GM23338 (cell line): ENCODE measurements at regions not wholly inside any gene's neighbourhood (a gene's known extent, or its start where the extent isn't known, plus 50 kb on each side); places are given as distances from the start of the nearest gene placed in this dataset.

ENCODE experiments used
- CREB1 ChIP-seq: fragments of 250-450 bp; sonication (Bioruptor Pico); IDR thresholded peaks from 2 replicates; pipeline ENCODE4 v1.5.0; 2020; ENCODE audit warnings: low read depth, mild to moderate bottlenecking, moderate library complexity
- CTCF ChIP-seq, 2 experiments: fragments of 200-600 bp in 1 of 2; sonication (generic) in 1 of 2; conservative IDR thresholded peaks; 2 replicates each; pipeline versions ENCODE4 v1.5.1 to v1.6.1; 2016 to 2017; ENCODE audit warnings: antibody characterized with exemption in 2 of 2, low read depth in 2 of 2, mild to moderate bottlenecking in 2 of 2, moderate library complexity in 1 of 2
- ETS1 ChIP-seq: IDR thresholded peaks from 2 replicates; pipeline ENCODE4 v1.6.1; 2016; ENCODE audit warnings: antibody characterized with exemption
- EZH2 ChIP-seq: fragments of 200-600 bp; sonication (generic); IDR thresholded peaks from one replicate; pipeline ENCODE4 v1.8.0; 2017; ENCODE audit warnings: antibody characterized with exemption, mild to moderate bottlenecking, low read depth; ENCODE audit not compliant: unreplicated experiment
- EZH2phosphoT487 ChIP-seq: fragments of 200-600 bp; sonication (generic); IDR thresholded peaks from one replicate; pipeline ENCODE4 v1.8.1; 2018; ENCODE audit warnings: antibody characterized with exemption; ENCODE audit not compliant: unreplicated experiment
- JUNB ChIP-seq: IDR thresholded peaks from one replicate; pipeline ENCODE4 v1.6.1; 2016; ENCODE audit warnings: antibody characterized with exemption; ENCODE audit not compliant: unreplicated experiment
- POLR2AphosphoS5 ChIP-seq: IDR thresholded peaks from 2 replicates; pipeline ENCODE4 v1.6.1; 2016; ENCODE audit warnings: antibody characterized with exemption, low read depth
- STAT1 ChIP-seq: IDR thresholded peaks from one replicate; pipeline ENCODE4 v1.6.1; 2016; ENCODE audit warnings: antibody characterized with exemption; ENCODE audit not compliant: unreplicated experiment
- ZNF114 ChIP-seq: fragments of 250-450 bp; sonication (Bioruptor Pico); IDR thresholded peaks from 2 replicates; pipeline ENCODE4 v1.5.0; 2020; ENCODE audit warnings: mild to moderate bottlenecking, moderate library complexity
- ZNF331 ChIP-seq: fragments of 250-450 bp; sonication (Bioruptor Pico); IDR thresholded peaks from 2 replicates; pipeline ENCODE4 v1.5.0; 2020; ENCODE audit warnings: low read depth, mild to moderate bottlenecking, moderate library complexity
- TF ChIP-seq, protein P1 (sequence below): IDR thresholded peaks from one replicate; pipeline ENCODE4 v1.6.1; 2018; ENCODE audit warnings: antibody characterized with exemption; ENCODE audit not compliant: unreplicated experiment

- TF ChIP-seq CTCF (conservative IDR thresholded peaks at IDR 0.05; ENCODE audit: low read depth in 2 of 2) (no peak), EZH2phosphoT487 (no peak), JUNB (no peak), EZH2 (no peak), ETS1 (no peak), POLR2AphosphoS5 (no peak), CREB1 (no peak), STAT1 (no peak), ZNF331 (CRISPR knock-in tag) (no peak), ZNF114 (CRISPR knock-in tag) (no peak)
- TF ChIP-seq, protein P1, sequence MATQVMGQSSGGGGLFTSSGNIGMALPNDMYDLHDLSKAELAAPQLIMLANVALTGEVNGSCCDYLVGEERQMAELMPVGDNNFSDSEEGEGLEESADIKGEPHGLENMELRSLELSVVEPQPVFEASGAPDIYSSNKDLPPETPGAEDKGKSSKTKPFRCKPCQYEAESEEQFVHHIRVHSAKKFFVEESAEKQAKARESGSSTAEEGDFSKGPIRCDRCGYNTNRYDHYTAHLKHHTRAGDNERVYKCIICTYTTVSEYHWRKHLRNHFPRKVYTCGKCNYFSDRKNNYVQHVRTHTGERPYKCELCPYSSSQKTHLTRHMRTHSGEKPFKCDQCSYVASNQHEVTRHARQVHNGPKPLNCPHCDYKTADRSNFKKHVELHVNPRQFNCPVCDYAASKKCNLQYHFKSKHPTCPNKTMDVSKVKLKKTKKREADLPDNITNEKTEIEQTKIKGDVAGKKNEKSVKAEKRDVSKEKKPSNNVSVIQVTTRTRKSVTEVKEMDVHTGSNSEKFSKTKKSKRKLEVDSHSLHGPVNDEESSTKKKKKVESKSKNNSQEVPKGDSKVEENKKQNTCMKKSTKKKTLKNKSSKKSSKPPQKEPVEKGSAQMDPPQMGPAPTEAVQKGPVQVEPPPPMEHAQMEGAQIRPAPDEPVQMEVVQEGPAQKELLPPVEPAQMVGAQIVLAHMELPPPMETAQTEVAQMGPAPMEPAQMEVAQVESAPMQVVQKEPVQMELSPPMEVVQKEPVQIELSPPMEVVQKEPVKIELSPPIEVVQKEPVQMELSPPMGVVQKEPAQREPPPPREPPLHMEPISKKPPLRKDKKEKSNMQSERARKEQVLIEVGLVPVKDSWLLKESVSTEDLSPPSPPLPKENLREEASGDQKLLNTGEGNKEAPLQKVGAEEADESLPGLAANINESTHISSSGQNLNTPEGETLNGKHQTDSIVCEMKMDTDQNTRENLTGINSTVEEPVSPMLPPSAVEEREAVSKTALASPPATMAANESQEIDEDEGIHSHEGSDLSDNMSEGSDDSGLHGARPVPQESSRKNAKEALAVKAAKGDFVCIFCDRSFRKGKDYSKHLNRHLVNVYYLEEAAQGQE = no peak
Observed at GRCh38 chr20:60505423-60505822, 547.2 kb downstream of the CDH26 start.
